NOMO-1 (cell line): ENCODE measurements at regions not wholly inside any gene's neighbourhood (a gene's known extent, or its start where the extent isn't known, plus 50 kb on each side); places are given as distances from the start of the nearest gene placed in this dataset.
A peak's percentile ranks its signal among the peaks of the same experiment; 100 is the strongest.

Source experiments
- DNase-seq, 2 experiments: peaks; one replicate each; lab custom pipeline; 2025; ENCODE audit not compliant: unreplicated experiment in 2 of 2; lab: John Stamatoyannopoulos, UW

DNA sequence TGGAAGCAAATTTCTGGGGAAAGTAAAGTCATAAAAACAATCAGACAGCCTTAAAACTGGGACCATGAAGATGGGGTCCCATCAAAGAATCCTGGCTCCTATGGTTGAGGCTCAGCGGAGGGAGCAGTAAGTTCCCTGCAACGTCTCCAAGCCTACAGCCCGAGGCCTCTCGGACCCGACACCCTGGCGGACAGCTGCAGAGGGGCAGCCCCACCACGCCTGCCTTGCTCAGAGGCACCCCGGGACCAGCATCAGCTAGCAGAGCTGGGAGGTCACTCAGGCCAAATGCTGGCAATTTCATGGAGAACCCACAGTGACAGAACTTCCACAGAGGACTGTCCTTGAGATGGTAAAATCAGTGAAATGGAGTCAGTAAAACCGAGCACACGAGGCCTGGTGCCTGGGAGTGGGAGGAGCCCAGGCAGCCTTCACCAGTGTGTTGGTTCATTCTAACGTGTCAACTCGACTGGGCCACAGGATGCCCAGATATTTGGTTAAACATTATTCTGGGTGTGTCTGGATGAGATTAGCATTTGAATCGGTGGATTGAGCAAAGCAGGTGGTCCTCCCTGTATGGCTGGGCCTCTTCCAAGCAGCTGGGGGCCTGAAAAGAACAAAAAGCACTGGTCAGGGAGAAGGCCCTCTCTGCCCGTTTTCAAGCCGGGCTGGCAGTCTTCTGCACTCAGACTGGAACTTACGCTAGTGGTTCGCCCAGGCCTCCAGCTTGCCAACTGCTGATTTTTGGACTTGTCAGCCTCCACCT, 96.2 kb upstream of the INSIG1 start:
- no peak for DNase-seq

DNA sequence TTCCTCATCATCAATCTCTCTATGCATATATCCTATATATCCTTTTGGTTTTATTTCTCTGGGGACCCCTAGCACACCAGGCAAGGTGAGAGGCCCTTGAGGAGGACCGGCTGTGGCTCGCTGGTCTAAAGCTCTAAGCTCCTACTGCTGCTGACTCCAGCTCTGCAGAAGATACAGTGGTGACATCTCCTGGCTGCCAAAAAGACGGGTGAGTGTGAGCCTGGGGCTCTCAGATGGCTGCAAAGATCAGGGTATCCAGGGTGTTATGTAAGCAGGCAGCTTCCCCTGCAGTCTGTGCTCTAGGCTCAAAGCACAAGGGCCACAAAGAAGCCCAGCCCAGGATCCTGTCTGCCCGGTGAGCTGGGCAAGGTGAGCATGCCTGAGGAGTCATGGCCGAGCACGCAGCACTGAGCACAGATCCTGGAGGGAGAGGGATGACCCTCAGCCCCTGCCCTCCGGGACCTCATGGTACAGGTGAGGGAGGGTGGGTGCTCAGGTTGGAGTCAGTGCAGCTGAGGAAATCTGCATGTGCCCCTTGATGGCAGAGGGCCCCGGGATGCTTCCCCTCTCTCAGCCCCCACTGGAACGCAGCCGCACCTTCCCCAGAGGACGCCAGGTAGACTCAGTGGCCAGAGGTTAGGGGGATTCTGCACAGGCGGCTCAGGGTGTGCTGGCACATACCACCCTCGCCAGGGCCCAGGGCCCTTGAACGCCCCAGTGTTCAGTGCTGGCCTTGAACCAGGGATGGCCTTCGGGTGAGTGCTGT, 95.4 kb upstream of the INSIG1 start:
- no peak for DNase-seq

DNA sequence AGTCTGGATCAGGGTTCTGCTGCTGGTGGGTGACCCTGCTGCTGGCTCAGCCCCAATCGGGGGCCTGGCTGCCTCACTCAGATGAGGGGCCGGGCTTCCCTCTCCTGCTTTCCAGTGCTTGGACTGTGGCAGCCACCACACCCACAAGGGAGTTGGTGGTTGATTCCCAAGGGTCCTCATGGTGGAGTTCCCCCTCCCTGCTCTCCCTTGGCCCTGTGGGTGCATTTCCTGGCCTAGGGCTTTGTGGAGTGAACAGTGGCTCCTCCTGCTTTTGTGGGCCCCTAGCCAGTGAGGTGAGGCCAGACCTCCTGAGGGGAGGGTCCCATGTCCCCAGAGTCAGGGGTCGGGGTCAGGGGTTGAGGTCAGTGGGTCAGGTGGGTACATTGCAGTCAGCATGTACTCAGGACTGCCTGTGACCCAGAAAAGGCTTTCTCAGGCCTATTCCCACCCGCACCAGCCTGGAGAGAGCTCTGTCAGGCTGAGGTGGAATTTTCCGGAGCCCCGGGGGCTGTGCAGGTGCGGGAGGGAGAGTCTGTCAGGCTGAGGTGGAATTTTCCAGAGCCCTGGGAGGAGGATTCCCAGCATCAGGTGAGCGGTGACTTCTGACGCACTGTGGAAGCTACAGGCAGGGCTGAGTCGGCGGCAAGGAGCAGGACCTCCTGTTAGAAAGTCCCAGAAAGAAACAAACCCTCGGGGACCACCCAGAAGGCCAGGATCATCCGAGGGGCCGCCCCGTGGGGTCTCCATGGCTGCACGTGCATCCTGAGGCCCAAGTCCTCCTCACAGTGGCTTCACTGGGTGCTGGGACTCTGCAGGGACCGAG, 94.4 kb upstream of the INSIG1 start:
- DNase-seq, result no peak

DNA sequence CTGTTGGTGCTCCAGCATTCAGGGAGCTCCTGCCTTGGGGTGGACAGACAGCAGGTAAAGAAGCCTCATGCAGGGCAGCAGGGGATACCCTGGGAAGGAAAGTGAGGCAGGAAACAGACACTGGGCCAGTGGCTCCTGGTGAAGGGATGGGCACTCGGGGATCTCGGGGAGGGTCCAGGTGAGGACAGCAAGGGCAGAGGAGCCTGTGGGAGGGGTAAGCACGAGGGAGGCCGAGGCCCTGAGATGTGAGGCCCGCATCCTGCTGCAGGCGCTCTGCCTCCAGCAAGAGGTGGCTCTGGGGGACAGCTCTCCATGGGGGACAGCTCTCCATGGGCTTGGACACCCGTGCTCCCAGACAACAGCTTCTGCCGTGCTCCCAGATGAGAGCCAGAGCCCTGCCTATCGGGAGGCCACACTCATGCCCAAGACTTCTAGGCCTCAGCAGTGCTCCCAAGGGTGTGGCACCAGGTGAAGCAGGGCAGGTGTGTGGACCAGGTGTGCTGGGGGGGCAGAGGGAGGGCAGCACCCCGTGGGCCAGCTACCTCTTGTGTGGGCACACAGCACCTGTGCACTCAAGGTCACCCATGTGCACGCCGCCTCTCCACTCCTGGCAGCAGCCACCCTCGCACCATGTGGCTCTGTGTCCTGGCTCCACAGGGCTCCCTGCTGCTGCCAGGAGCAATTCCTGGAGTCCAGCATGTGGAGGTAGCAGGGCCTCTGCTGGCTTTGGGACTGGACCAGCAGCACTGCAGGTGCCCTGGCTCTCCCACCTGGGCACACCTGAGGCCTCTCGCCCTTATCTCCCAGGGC, 93.6 kb upstream of the INSIG1 start:
- no peak for DNase-seq

DNA sequence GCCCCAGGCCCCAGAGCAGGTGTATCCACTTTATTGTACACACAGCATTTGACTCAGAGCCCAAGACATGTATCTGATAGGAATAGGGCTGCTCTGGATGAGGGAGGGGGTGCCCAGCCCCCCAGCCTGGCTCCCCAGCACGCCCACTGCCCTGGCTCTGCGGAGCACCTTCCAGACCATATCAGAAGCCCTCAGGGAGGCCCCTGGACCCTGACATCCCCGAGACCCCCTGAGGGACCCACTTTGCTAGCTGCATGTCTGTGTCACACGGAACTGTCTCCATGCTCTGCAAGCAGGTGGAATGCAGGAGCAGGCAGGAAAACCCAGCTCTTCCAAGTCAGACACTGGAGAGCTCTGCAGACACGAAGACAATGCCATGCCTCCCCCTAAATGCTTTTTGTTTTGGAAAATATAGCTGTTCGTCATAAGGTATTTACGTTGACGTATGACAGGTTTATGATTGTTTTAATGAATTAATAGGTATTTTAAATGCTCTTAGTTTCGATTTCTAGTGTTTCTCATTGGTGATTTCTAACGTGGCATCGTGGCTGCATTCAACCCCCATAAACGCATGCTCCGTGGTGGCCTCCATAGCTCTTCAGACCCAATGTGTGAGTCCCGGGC, 92.8 kb upstream of the INSIG1 start:
- no peak for DNase-seq

DNA sequence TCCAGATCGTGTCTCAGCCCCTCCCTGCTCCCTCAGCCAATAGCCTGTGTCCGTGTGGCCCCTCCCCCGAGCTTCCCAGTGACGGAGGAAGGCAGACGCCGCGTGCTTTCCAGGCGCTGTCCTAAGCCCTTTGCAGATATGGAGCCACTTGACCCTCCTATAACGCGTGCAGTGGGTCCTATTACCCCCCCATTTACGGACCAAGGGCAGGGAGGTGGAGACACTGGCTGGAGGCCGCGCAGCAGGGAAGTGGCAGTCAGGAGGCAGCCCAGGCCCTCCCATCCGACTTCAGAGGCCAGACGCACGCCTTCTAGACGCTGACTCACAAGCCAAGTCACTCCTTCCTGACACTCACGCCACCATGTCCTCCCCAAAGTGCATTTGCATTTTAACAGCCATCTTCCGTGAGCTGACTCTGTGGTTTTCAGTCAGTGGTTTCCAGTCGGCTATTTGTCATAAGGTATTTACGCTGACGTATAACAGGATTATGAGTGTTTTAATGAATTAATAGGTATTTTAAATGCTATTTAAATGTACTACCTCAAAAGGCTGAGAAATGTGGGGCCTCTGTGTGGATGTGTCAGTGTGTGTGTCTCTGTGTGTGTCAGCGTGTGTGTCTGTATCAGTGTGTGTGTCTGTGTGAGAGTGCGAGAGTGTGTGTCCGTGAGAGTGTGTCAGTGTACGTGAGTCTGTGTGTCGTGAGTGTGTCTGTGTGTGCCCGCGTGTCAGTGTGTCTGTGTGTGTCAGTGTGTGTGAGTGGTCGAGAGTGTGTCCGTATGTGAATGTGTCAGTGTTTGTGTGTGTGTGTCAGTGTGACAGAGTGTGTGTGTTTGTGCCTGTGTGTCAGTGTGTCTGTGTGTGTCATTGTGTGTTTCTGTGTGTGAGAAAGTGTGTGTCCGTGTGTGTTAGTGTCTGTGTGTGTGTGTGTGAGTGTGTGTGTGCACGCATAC, 92.0 kb upstream of the INSIG1 start:
- DNase-seq, result peak; percentile 88 to 91

DNA sequence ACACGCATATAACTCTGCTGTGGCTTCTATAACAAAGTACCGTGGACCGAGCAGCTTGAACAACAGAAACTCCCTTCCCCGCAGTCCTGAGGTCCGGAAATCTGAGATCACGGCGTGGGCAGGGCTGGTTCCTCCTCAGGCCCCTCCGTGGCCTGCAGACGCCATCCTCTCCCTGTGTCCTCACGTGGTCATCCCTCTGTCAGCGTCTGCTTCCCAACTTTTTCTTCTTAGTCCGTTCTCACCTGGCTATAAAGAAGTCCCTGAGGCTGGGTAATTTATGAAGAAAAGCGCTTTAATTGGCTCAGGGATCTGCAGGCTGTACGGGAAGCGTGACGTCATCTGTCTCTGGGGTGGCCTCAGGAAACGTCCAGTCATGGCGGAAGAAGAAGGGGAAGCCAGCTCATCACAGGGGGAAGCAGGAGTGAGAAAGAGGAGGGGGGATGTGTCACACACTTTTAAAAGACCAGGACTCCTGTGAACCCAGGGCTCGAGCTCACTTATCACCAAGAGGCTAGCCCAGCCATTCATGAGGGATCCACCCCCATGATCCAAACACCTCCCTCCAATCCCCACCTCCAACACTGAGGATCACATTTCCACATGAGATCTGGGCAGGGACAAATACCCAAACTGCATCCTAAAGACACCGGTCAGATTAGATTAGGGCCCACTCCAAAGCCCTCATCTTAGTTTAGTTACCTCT, 91.2 kb upstream of the INSIG1 start:
- DNase-seq, result peak; percentile 62 to 78

DNA sequence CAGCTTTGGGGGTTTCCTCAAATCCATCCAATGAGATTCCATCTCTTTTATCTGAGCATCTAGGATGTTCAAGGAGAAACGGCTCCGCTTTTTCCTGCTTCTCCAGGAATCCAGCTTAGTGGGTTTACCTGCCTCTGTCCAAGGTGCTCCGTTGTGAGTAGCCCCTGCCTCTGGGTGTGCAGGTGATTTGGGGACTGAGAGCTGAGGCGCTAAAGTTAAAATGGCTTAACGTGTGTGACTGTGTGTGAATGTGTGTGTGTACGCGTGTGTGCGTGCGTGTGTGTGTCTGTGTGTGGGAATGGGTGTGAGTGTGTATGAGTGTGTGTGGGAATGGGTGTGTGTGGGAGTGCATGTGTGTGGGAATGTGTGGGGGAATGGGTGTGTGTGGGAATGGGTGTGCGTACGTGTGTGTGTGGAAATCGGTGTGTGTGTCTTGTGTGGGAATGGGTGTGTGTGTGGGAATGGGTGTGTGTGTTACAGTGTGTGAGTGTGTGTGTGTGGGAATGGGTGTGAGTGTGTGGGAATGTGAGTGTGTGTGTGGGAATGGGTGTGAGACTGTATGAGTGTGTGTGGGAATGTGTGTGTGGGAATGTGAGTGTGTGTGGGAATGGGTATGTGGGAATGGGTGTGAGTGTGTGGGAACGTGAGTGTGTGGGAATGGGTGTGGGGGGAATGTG, 90.2 kb upstream of the INSIG1 start:
- DNase-seq, result no peak

DNA sequence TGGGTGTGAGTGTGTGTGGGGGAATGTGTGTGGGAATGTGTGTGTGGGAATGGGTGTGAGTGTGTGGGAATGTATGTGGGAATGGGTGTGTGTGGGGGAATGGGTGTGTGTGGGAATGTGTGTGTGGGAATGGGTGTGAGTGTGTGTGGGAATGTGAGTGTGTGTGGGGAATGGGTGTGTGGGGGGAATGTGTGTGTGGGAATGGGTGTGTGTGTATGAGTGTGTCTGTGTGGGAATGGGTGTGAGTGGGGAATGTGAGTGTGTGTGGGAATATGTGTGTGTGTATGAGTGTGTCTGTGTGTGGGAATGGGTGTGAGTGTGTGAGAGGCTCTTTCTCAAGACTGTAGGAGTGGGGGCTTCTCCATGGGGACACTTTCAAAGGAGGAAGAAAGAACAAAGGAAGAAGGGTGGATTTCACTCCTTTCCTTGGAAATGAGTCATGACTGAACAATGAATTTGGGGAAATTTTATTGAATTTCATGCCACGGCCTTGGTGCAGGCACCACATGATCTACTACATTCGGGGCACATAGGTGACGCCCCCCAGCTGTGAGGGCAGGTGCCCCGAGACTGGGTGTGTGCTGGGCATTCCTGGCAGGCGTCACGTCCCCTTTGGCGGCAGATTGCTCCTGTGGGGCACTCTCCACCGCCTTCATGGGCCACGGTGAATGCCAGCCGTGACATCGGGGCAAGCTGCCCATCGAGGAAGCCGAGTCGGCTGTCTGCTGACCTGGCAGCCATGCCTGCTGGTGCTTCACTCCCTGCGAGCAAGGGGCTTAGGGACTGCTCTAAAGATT, 88.8 kb upstream of the INSIG1 start:
- no peak for DNase-seq

DNA sequence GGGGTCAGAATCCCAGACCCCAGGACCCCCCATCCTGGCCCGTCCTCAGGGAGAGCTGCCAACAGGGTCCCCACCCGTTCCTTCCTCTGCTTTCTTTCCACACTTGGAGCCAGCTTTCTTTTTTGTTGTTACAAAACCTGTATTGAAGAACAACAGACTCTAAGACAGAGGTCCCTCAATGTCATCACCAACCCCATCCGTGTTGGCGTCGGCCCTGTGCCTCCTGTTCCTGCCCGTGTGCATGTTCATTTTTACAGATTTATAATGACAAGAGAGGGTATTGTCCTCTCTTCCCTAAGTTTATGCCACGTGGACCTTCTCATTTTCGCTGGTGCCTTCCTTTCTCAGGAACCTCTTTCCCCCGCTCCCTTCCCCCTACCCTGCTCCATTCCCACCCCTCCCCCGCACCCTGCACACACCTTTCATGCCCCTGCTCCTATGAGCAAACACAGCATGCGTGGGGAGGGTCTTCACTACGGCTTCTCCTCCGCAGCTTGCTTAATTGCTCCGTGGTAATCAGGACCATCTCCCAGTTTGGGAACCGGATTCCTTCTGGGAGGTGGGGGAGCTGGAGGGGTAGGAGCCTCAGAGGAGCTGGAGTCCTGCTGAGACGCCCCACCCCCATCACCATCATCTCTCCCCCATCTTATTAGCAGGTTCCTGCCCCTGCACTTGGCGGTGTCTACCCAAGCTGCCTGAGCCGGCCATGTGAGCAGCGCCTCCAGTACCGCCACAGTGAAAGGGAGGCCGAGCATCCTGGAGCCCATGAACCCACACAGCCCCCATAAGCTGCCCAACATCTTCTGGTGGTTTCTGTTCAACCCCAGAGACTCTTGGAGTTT, 88.0 kb upstream of the INSIG1 start:
- DNase-seq, result no peak

DNA sequence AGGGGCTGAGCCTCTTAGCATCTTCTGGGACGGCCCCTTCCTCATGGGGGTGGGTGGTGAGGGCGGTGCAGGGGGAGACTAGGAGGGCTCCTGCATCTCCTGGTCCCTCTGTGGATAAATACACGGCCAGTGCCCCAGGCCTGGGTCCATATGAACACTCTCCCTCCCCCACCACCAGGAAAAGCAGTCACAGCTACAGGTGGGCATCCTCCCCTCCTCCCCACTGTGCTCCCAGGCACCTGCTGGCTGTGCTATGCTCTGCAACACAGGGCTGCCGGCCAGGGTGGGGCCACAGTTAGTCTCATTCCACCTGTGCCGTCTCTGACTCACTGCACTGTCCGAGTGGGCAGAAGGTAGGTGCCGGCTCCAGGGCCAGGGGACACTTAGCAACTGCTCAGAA, 87.3 kb upstream of the INSIG1 start:
- DNase-seq, result no peak

DNA sequence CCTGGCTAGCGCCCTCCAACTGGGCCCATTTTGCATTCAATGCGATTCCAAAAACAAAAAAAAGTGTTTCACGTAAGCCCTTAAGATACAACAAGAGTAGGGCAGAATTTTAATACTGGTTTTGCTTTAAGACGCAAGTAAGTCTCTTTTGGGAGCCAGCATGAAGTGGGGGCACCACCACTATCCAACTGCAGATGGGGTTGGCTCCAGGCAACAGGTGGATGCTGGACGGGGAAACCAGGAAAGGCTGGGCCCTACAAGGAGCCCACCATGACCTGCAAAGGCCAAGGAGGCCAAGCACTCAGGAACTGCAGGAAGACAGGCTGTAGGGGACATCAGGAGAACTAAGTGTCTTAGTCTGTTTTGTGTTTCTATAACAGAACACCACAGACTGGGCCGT, 86.5 kb upstream of the INSIG1 start:
- DNase-seq, result no peak

DNA sequence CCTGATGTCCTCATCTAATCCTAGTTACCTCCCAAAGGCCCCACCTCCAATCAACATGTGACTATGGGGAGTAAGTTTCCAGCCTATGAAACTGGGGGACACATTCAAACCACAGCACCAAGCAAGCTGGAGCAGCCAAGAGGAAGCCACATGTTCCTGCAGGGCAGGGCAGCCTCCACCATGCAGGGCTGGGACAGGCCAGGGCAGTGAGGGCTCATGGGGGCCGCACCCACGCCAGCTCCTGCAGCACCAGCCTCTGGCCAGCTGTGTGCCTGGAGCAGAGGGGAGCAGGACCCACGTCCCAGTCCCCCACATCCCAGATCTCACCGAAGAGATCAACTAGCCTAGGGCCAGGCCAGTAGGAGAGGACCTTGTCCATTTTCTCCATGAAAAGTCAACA, 85.9 kb upstream of the INSIG1 start:
- no peak for DNase-seq

DNA sequence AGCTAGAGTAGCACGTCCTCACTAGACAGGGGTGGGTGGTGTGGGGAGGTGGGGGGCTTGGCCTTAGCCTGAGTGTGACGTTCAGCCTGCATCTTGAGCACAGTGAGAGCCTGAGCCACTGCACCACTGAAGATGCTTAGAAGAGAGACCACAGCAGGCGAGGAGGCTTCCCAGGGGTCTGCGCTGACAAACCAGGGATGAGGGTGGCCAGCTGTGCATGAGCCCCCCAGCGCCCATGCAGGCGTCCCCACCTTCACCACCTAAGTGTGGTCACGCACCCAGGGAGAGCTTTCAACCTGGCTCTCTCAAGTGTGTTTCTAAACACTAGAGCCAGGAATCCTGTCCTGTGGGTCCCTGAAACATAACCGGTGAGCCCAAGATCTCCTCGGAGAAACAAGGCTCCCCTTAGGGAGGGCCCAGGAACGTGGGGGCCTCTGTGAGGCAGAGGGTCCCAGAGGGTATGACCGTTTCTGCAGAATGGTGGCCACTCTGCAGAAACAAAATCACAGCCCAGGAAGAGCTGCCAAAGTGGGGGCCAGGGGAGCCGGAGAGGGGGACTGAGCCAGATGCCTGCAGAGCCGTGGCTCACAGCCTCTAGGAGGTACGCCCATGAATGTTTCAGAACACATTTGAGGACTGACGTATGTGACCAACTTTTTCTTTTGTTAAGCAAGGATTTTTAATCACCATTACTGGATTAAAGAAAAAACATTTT, 85.2 kb upstream of the INSIG1 start:
- DNase-seq, result no peak

DNA sequence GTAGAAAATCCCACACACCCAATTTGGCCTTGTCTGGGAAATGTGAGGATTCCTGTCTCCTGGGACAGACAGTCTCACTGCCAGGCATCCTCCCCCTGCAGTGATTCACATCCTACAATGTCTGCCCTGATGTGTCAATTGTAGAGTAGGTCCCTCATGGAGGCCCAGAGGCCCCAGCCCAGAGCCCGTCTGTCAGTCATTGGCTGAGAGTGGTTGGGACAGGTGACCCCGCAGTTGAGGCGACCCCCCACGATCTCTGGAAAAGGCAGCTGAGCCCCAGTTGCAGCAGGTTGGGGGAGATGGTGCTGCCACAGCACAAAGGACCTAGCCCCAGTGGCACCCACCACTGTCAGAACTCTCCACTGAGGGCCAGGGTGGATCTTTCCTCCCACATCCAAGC, 84.3 kb upstream of the INSIG1 start:
- no peak for DNase-seq
